Cardiac fibroblast (primary cell): ENCODE measurements at regions not wholly inside any gene's neighbourhood (a gene's known extent, or its start where the extent isn't known, plus 50 kb on each side); places are given as distances from the start of the nearest gene placed in this dataset.

Source experiments
- DNase-seq, 2 donors: peaks; one replicate each; pipeline versions ENCODE4 v3.0.0 to v3.0.0-alpha.2; 2010; ENCODE audit warnings: low read depth in 2 of 2
- H3K4me3 ChIP-seq, 2 donors: replicated peaks in 1 of 2; 1 replicate in 1 of 2; 2 replicates in 1 of 2; pipeline ENCODE4 v1.5.1; 2011; ENCODE audit warnings: low read depth in 2 of 2, low read length in 2 of 2, mild to moderate bottlenecking in 2 of 2, moderate library complexity in 1 of 2
- TF ChIP-seq, protein P1 (sequence below): IDR thresholded peaks from one replicate; pipeline ENCODE4 v1.5.1; 2011; ENCODE audit warnings: low read depth, mild to moderate bottlenecking, low read length, inconsistent platforms

DNA sequence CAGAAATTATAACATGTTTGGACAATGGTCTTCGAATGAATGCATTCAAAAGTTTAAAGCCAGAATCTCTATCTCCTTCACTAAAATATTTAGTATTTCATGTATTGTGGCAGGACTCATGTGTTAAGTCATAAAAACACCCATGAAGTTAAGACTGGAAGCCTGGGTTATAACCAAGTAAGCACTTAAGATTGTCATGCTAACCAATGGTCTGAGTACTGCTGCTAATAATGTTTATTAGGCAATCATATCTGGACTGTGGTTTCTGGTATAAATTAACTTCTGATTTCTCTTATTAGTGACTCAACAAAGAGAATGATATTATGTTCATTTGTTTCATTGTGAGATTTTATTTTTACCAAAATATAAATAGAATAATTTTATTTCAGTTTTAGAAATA is 297.9 kb upstream of the EDIL3 start:
- TF ChIP-seq, protein P1, sequence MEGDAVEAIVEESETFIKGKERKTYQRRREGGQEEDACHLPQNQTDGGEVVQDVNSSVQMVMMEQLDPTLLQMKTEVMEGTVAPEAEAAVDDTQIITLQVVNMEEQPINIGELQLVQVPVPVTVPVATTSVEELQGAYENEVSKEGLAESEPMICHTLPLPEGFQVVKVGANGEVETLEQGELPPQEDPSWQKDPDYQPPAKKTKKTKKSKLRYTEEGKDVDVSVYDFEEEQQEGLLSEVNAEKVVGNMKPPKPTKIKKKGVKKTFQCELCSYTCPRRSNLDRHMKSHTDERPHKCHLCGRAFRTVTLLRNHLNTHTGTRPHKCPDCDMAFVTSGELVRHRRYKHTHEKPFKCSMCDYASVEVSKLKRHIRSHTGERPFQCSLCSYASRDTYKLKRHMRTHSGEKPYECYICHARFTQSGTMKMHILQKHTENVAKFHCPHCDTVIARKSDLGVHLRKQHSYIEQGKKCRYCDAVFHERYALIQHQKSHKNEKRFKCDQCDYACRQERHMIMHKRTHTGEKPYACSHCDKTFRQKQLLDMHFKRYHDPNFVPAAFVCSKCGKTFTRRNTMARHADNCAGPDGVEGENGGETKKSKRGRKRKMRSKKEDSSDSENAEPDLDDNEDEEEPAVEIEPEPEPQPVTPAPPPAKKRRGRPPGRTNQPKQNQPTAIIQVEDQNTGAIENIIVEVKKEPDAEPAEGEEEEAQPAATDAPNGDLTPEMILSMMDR: no peak
- DNase-seq: no peak
- H3K4me3 ChIP-seq: no peak overlapping the region

DNA sequence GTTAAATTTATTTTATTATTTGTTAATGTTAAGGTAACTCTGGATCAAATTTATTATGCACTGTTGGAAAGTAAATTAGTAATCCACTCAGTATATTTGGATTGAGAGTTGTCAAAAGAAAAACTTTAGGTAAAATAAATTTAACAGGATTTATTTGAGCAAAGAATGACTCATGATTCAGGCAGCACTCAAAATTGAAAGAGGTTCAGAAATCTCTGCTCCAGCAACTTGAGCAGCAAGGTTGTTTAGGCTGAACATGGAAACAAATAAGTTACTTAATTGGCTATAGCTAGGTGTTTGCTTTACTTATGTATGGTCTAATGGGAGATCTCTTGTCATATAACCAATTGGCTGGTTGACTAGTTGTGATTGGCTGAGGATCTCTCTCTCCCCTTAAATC is 296.2 kb upstream of the EDIL3 start:
- DNase-seq: no peak
- TF ChIP-seq, protein P1: no peak
- no peak overlapping the region for H3K4me3 ChIP-seq

DNA sequence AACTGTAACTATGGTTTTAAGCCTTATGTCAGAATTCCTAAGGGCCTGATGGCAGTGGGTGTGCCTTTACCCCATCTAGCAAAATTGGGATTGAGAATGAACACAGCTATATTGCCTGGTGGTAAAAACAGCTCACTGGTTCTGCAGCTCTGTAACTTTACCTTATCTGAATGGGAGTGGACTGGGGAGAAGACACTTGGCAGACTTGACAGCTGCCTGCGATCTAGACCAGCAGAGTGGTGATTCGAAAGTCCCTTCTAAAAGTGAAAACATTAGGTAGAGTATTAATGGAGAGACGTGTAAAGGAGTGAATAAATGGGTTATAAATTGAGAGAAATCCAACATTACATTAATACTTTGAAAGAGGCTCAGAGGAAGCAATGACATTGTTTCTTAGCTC is 289.1 kb upstream of the EDIL3 start:
- H3K4me3 ChIP-seq: no peak overlapping the region
- no peak for DNase-seq
- TF ChIP-seq, protein P1: no peak

DNA sequence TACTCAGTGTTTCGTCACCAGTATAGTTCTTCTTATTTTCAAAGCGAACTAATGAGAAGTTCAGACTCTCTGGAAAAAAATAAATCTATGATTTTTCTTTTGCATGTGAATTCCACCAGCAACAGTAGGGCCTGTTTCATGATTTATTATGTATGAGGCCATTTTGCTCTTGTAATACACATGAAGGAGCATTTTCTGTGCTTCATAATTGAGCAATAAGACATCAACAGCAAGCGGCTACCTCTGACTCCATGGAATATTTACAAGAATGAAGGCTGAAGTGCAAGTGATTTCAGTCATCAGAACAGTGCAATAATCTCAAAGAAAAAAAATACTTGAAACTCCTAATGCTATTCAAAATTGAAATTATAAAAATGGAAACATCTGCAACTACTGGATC is 282.9 kb upstream of the EDIL3 start:
- DNase-seq: no peak
- TF ChIP-seq, protein P1: no peak

DNA sequence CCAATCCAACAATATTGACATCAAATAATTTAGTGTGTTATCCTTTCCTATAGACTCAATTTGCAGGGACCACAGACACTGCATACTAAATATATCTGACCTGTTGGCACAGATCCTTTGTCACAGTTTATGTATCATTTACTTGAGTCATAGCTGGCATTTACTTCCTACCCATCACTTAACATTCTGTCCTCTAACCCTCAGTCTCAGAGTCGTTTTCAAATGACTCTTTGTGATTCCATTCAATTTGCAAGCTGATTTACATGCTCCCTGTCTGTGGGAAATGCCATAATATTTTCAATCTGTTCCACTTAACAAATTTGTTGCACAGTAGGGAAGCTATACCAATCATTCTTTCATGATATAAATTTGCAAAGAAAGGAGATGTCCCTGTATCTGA is 265.7 kb upstream of the EDIL3 start:
- TF ChIP-seq, protein P1: no peak
- H3K4me3 ChIP-seq: no peak overlapping the region
- no peak for DNase-seq

More for the DNA sequence above, 282.9 kb upstream of the EDIL3 start:
- no peak overlapping the region for H3K4me3 ChIP-seq

DNA sequence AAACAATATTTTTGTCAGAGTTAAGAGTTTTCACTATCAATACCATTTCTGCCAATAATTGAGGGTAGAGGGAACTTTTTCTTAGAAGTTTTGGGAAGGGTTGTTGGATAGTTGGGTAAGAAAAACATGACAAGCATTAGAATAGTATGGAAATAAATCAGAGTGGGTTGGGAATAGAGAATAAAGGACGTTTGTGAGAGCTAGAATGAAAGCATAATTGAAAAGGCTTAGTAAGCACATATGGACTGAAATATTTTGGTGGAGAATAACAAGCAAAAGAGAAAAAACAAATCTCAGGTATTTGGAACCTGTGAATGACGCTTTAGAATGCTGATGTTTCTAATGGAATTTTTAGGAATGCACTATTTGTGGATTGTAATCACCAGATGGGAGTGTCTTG is 262.9 kb upstream of the EDIL3 start:
- H3K4me3 ChIP-seq: no peak overlapping the region
- no peak for DNase-seq
- TF ChIP-seq, protein P1: no peak

DNA sequence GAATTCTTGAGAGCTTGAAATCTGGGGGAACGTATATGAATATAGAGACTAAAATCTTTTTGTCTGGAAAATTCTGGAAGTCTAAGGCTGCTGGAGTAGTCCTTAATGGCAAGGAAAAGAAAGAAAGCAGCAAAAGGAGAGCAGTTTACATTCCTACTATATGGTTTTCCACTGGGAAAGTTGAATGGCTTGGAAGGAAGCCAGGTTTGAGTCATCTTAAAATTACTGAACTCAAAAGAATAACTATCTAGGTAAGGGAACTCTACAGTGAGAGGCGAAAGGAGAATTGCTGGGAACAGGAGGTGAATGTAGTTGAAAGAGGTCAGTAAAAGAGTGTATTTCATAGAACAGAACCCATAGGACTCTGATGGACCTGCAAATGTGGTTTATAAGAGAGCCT is 258.1 kb upstream of the EDIL3 start:
- DNase-seq: peak; percentile 19 to 40
- TF ChIP-seq, protein P1: no peak
- H3K4me3 ChIP-seq: no peak overlapping the region
